ENCODE measurements at regions not wholly inside any gene's neighbourhood (a gene's known extent, or its start where the extent isn't known, plus 50 kb on each side); places are given as distances from the start of the nearest gene placed in this dataset.

GRCh38 chr2:43082903-43083677 is 143.3 kb downstream of the ZFP36L2 start:
- TF ChIP-seq, protein P1, sequence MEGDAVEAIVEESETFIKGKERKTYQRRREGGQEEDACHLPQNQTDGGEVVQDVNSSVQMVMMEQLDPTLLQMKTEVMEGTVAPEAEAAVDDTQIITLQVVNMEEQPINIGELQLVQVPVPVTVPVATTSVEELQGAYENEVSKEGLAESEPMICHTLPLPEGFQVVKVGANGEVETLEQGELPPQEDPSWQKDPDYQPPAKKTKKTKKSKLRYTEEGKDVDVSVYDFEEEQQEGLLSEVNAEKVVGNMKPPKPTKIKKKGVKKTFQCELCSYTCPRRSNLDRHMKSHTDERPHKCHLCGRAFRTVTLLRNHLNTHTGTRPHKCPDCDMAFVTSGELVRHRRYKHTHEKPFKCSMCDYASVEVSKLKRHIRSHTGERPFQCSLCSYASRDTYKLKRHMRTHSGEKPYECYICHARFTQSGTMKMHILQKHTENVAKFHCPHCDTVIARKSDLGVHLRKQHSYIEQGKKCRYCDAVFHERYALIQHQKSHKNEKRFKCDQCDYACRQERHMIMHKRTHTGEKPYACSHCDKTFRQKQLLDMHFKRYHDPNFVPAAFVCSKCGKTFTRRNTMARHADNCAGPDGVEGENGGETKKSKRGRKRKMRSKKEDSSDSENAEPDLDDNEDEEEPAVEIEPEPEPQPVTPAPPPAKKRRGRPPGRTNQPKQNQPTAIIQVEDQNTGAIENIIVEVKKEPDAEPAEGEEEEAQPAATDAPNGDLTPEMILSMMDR (IDR thresholded peaks at IDR 0.05) = no peak
- TF ChIP-seq POLR2A (IDR thresholded peaks at IDR 0.05) = no peak

Measured in transverse colon (tissue), 3 donors.